NB4 (cell line): ENCODE measurements at regions not wholly inside any gene's neighbourhood (a gene's known extent, or its start where the extent isn't known, plus 50 kb on each side); places are given as distances from the start of the nearest gene placed in this dataset.

ENCODE experiments used
- CTCF ChIP-seq: IDR thresholded peaks from one replicate; pipeline ENCODE4 v1.5.1; 2012; ENCODE audit warnings: low read depth, low read length
- MAX ChIP-seq: IDR thresholded peaks from 2 replicates; pipeline ENCODE4 v1.6.1; 2011; ENCODE audit warnings: low read depth, low read length
- MYC ChIP-seq: IDR thresholded peaks from 2 replicates; pipeline ENCODE4 v1.6.1; 2011; ENCODE audit warnings: low read depth, low read length
- POLR2A ChIP-seq: IDR thresholded peaks from 2 replicates; pipeline ENCODE4 v1.6.1; 2011; ENCODE audit warnings: mild to moderate bottlenecking; ENCODE audit not compliant: insufficient read length; ENCODE audit errors: extremely low read depth

GRCh38 chr5:155193483-155194107 lies 180.0 kb downstream of the KIF4B start:
- TF ChIP-seq CTCF (no peak), POLR2A (no peak), MAX (no peak), MYC (no peak)
